GM12892 (cell line): ENCODE measurements at regions not wholly inside any gene's neighbourhood (a gene's known extent, or its start where the extent isn't known, plus 50 kb on each side); places are given as distances from the start of the nearest gene placed in this dataset.

ENCODE experiments used
- POLR2A ChIP-seq: IDR thresholded peaks from 2 replicates; pipeline ENCODE4 v1.6.1; 2011; ENCODE audit warnings: low read depth, low read length, control low read depth
- POLR2AphosphoS5 ChIP-seq: IDR thresholded peaks from 2 replicates; pipeline ENCODE4 v1.6.1; 2011; ENCODE audit warnings: low read depth, low read length, control low read depth
- TAF1 ChIP-seq: IDR thresholded peaks from 2 replicates; pipeline ENCODE4 v1.6.1; 2011; ENCODE audit warnings: low read depth, mild to moderate bottlenecking, control low read depth, low read length, borderline replicate concordance

GRCh38 chr4:138643827-138644226 lies 371.8 kb upstream of the NOCT start:
- TF ChIP-seq POLR2AphosphoS5: no peak
- TF ChIP-seq TAF1: no peak
- TF ChIP-seq POLR2A: no peak
